C1 segment of cervical spinal cord (tissue), 14 donors: ENCODE measurements at regions not wholly inside any gene's neighbourhood (a gene's known extent, or its start where the extent isn't known, plus 50 kb on each side); places are given as distances from the start of the nearest gene placed in this dataset.

Experiments used
- DNase-seq, 14 donors: peaks; one replicate each; lab custom pipeline; 2025; lab: John Stamatoyannopoulos, UW

GRCh38 chr18:60554967-60555366 is 182.4 kb upstream of the MC4R start:
- DNase-seq: no peak

DNA sequence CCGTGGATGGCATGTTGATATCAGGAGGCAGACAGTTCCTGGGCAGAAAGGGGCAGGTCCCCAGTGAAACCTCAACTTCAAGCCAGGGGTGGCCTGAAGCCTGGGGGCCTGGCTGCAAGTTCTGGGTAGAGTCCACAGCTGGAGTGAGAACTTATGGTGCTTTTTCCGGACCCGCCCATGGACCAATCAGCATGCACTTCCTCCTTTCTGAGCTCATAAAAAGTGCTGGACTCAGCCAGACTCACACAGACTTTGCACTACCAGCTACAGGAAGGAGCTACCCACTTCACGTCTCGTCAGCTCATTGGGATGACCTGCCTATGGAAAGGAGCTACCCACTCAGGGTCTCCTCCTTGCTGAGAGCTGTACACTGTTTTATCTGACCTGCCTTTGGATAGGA is 183.1 kb upstream of the MC4R start:
- DNase-seq: no peak

- no peak for DNase-seq
Observed at GRCh38 chr18:60556326-60556725, 183.8 kb upstream of the MC4R start.

DNA sequence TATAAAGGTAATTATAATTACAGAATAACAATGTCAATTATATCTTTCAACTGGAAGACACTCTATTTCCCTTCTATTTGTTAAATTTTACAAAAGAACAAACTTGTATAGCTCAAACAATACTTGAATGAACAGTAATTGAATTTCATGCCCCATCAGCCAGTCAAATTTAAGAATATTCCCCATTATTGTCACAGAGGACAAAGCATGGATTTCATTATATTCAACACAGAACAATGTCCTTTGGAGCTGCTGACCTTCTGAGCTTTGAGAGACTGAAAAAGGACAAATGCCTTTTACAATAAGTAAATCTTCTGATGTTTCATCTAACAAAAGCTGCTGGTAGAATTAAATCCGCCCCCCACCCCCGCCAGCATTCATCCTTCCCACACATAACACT is 187.5 kb upstream of the MC4R start:
- DNase-seq: no peak

DNA sequence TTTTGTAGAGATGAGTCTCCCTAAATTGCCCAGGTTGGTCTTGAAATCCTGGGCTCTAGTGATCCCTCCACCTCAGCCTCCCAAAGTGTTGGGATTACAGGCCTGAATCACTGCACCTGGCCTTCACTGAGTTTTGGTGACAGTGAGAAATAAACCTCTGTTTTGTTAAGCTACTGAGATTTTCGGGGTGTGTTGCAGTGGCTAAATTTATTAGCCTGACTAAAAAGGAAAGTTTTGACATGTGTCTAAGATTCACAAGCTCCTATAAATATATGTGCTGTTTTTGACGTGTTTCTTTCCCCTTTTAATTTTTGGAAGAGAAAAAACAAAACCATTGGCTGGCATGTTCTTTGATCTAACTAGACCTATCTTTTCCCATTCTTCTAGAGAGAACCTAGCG is 190.5 kb upstream of the MC4R start:
- DNase-seq: no peak

DNA sequence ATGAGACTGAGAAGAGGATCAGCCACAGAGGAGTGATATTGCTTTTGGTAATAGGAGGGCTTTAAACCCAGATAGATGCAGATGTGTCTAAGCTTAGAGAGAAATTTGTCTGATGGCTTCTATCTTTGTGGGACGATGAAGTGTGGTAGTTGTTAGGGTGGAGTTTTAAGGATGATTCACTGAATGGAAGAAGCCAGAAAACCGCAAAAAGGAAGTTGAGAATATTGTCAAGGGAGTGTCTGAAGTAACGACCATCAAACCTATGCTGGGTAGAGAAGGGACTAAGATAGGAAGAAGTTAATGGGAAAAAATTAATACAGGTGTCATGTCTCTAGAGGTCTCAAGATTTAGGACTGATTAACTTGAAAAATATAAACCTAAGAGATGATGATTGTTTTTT is 195.6 kb upstream of the MC4R start:
- DNase-seq: no peak

DNA sequence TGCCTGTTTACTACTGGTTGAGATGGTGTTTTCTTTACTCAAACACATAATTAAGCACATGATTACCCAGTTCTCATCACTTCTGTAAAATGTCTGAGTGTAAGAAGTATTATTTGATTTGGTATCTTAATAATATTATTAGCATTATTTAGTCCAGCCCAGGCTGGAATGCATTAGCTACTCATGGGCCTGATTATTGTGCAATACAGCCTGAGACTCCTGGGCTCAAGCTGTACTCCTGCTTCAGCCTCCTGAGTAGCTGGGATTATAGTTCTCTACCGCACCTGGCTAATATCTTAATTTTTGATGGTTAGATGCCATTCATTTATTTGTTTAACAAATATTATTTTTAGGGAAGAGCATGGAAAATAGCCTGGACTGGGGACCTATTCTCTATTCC is 197.6 kb upstream of the MC4R start:
- no peak for DNase-seq

DNA sequence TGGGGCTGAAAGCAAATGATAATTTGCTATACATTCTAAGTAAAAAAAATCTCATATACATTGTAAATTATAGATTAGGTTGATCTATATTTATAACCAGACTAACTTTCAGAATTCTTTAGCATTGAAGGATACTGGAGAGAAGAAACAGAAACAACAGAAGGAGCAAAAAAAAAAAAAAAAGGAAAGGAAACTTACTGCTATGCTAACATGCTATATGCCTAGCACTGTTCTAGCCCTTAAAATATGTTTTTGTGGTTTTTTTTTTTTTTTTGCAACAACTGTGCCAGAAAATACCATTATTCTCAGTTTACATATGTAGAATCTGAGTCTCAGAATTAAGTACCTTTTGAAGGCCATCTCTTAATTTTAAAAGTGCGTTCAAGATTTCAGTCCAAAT is 204.9 kb upstream of the MC4R start:
- no peak for DNase-seq

DNA sequence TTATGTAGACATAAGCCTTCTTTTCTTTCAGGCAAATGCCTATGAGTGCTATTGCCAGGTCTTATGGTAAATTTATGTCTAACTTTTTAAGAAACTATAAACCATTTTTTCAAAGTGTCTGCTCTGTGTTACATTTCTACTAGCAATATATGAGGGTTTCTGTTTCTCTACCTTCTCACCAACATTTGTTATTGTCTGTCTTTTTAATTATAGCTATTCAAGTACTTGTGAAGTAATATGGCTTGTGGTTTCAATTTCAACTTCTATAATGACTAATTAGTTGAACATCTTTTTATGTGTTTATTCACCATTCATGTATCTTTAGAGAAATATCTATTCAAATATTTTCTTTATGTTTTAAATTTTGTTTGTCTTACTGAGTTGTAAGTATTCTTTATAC is 213.1 kb upstream of the MC4R start:
- no peak for DNase-seq

- DNase-seq: no peak
Observed at GRCh38 chr18:60593249-60593648, 220.7 kb upstream of the MC4R start.

- no peak for DNase-seq
Observed at GRCh38 chr18:60596928-60597327, 224.4 kb upstream of the MC4R start.

GRCh38 chr18:60599267-60599666 is 226.7 kb upstream of the MC4R start:
- DNase-seq: no peak

- no peak for DNase-seq
Observed at GRCh38 chr18:60599995-60600394, 227.4 kb upstream of the MC4R start.

DNA sequence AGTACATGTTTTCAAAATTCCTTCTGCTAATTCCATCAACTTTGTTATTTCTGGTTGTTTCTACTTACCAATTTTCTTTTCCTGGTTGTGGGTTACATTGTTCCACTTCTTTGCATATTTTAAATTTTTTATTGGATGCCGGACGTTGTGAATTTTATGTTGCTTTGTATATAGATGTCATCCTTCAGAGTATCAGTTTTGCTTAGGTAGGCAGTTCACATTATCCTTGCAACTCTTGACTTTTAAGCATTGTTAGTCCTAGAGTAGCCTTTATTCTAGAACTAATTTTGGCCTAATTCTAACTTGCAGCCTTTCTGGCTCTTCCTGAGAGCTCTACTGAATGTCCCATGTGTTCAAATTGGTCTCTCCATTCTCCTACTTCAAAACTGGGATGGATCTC is 228.7 kb upstream of the MC4R start:
- DNase-seq: no peak

DNA sequence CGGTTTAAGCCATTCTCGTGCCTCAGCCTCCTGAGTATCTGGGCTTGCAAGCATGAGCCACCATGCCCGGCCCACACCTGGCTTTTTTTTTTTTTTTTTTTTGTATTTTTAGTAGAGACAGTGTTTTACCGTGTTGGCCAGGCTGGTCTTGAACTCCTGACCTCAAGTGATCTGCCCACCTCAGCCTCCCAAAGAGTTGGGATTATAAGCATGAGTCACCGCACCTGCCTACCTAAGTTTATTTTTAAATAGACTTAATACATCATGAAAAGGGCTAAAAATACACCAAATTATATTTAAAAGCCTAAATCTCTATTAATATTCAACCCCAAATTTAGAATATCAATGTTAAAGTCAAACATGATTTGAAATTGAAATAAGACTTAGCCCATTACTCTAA is 250.8 kb upstream of the MC4R start:
- DNase-seq: no peak

DNA sequence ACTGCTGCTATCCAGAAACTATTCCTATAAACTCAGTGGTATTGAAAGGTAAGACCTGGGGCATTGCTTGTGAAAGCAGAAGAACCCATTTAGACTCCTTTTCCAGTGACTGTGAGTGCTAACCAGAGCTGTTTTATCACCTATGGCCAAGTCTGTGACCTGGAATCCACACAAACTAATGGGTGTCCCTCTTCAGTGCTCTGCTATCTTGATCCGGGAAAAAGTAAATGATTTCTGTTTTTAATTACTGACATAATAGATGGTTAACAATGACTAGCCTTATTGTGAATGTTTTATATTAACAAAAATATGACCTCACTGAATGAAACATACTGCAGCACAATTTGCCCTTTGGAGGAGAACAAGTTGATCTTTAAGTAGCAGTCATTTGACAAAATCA is 251.6 kb upstream of the MC4R start:
- no peak for DNase-seq

DNA sequence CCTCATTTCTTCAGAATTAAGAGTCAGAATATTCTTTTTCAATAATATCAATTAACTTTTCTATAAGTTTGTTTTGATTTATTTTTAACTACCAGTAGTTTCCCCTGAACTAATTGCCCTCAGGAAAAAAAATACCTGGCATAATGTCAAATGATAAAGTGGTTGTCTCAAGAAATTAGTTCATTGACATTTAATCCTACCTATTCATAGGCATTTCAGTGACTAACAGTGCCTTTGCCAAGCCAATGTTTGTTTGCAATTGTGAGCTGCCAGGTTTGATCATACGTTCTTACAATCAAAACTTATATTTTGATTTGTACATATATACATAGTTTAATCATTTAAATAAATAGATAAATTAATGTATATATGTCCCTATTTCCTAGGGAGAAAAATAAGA is 267.3 kb upstream of the MC4R start:
- no peak for DNase-seq

DNA sequence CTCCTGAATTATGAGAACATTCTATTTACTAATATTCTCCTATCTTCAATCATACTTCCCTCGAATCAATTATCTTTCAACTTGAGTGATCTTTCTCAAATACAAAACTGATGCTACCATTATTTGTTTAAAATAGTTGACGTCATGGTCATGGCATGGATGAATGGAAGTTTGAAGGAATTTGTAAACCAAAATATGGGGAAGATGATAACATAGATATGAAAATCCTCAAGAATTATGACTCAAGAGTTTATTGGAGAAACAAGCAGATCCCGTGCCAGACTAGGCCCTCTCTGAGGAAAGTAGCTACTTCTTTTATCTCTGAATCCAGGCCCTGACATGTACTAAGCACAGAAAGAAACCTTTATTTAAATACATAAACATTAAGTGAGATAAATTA is 270.4 kb upstream of the MC4R start:
- DNase-seq: no peak

GRCh38 chr18:60646725-60647124 is 274.1 kb upstream of the MC4R start:
- no peak for DNase-seq

DNA sequence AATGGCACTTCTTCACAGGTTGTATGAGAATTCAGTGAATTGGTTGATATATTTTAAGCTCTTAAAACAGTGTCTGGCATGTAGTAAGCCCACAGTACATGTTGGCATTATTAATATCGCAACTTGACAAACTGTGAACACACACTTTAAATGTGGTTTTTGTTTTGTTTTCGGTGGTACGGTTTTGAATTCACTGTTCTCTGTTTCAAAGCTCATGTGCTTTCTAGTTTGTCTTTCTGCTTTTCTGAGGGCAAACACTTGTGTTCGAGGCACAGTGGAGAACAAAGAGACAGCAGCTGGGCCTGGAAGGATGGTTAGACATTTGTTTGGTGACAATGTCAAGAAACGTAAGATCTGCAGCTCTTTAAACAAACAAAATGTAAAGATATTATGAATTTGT is 276.5 kb upstream of the MC4R start:
- no peak for DNase-seq

GRCh38 chr18:60649842-60650536 is 277.4 kb upstream of the MC4R start:
- DNase-seq: peak in 3 of 14 donors; percentile 10 to 17 (median 17)

DNA sequence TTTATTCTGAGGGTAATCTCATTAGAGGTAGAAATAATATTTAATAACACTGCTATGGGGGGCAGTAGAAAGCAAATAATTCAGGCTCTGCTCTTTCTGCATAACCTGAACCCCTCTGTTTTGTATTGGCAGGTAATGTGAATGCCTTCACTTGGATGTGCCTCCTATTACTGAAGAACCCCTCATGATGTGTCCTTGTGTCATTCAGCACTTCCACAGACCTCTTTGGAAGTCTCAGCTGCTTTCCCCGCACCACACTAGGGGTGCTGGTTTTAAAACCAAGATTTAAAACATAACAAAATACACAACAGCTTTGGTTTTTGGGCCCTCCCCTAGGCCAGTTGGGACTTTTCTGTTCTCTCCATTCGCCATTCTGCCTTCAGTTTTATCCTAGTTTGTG is 281.7 kb upstream of the MC4R start:
- no peak for DNase-seq

GRCh38 chr18:60656553-60656952 is 284.0 kb upstream of the MC4R start:
- no peak for DNase-seq

GRCh38 chr18:60662491-60662890 is 289.9 kb upstream of the MC4R start:
- DNase-seq: no peak
